ENCODE measurements at regions not wholly inside any gene's neighbourhood (a gene's known extent, or its start where the extent isn't known, plus 50 kb on each side); places are given as distances from the start of the nearest gene placed in this dataset.

GRCh38 chr19:31223740-31224534 is 125.3 kb downstream of the TSHZ3 start:
- DNase-seq = no peak

DNA sequence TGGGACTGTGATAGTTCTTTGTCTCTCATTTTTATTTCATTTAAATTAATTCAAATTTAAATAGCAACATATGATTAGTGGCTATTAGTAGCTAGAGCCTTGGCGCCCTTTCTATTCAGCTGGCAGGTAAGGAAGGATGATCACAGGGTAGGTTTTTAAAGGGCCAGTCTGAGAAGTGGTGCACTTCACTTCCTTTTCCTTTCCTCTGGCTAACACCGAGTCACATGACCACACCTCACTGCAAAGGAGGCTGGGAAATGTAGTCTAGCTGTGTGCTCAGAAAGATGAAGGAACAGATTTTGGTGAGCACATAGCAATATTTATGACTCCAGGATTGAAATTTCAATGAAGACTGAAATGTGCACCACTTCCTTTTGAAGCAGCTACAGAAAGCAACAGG is 128.7 kb downstream of the TSHZ3 start:
- DNase-seq = peak; percentile 43

GRCh38 chr19:31214997-31215396 is 134.2 kb downstream of the TSHZ3 start:
- DNase-seq = no peak

GRCh38 chr19:31214086-31214485 is 135.2 kb downstream of the TSHZ3 start:
- peak; percentile 97 for DNase-seq

- DNase-seq = no peak
These were observed 138.1 kb downstream of the TSHZ3 start for GRCh38 chr19:31211088-31211487.

GRCh38 chr19:31205887-31206518 is 143.2 kb downstream of the TSHZ3 start:
- no peak for DNase-seq

DNA sequence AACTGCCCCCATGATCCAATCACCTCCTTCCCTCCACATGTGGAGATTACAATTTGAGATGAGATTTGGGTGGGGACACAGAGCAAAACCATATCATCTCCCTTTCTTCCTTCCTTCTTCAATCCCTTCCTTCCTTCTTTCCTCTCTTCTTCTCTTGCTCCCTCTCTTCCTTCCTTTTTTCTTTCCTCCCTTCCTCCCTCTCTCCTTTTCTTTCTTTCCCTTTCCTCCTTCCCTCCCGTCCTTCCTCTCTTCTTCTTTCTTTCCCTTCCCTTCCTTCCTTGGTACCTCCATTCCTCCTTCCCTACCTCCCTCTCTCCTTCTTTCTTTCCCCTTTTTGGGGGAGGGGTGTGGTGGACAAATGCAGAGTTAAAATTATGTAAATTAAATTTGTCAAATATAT is 145.1 kb downstream of the TSHZ3 start:
- no peak for DNase-seq

DNA sequence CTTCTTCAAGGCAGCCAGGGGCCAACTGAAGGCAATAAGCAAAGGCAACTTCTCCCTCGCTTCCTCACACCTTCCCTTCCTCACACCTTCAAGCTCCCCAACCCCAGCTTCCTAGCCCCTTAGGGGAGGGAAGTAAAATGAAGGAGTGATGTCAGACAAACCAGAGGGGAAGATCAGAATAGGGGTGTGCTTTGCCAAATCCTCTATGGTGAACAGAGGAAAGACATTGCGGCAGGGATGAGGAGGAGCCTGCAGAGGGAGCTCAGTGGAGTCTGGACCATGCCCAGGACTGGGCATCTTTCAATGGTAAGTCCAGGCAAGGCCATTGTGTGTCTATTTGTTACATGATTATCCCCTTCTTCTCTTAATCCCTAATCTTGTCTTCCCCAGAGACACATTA is 164.0 kb downstream of the TSHZ3 start:
- no peak for DNase-seq

- DNase-seq = peak; percentile 30
These were observed 167.7 kb downstream of the TSHZ3 start for GRCh38 chr19:31181535-31181934.

DNA sequence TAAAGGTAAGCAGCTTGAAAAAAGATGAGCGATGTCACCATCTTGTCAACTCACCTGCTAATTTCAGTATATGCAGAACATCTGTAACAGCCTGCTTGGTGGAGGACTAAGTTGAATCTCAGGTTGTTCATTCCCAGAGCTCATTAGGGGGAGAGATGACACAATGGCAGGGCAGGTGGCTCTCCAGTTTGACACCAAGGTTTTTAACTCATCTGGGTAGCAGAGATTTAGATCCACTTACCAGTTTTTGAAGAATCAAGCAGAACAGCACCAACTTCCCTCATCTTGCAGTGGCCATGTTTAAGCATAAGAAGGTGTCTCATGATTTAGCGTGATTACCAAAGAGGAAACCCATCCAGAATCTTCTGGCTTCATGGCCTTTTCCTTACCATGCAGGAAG is 168.3 kb downstream of the TSHZ3 start:
- no peak for DNase-seq

GRCh38 chr19:31179471-31179852 is 169.8 kb downstream of the TSHZ3 start:
- DNase-seq = no peak

GRCh38 chr19:31178833-31179470 is 170.3 kb downstream of the TSHZ3 start:
- no peak for DNase-seq

- DNase-seq = no peak
These were observed 172.0 kb downstream of the TSHZ3 start for GRCh38 chr19:31177246-31177645.

- DNase-seq = no peak
These were observed 173.5 kb downstream of the TSHZ3 start for GRCh38 chr19:31175564-31176348.

DNA sequence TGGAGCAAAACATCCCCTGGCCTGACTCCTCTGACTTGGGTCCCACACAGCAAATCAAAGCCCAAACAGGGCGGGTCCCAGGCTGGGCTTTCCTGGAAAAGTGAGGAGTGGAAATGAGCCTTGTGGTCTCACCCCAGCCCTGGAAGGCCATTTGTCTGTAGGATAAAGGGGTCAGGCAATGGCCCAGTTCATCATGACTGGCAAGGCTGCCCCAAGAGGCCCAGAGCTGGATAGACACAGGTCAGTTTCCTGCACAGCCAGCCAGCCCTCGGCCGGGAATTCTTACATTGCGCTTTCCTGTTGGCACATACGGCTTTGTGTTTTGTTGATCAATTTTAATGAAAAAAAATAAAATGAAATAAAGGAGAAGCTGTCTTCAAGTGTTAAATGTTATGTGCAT is 174.3 kb downstream of the TSHZ3 start:
- no peak for DNase-seq

DNA sequence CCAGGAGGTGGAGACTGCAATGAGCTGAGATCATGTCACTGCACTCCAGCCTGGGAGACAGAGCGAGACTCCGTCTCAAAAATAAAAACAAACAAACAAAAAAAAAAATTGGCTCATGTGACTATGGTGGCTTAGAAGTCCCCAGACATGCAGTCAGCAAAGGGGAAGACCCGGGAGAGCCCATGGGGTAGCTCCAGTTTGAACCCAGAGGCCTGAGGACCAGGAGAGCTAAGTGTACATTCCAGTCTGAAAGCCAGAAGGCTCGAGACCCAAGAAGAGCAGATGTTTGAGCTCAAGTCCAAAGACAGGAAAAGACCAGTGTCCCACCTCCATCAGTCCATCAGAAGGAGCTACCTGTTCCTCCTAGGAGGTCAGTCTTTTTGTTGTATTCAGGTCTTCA is 175.2 kb downstream of the TSHZ3 start:
- DNase-seq = no peak

- DNase-seq = no peak
These were observed 177.3 kb downstream of the TSHZ3 start for GRCh38 chr19:31171936-31172335.

- no peak for DNase-seq
These were observed 179.2 kb downstream of the TSHZ3 start for GRCh38 chr19:31170046-31170445.

DNA sequence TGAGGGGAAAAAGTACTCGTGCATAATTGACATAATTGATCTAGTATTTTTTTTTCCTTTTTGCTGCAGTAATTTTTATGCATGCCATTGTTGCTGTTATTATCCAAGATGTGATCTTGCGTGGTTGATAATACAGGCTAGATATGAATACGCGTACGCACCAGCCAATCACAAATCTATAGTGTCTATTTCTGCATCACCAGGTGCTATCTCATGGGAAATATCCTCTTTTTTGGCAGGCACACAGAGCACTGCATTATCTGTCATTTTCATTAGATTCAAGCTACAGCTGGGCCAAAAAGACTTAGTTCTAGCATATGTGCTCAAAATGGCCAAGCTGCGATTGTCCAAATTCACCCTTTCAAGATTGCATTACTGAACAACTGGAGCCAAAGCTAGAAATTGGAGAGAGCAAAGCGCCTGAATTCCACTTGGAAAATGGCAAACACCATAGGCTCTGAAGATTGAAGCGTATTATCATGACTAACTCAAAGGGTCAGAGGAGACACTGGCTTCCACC is 181.1 kb downstream of the TSHZ3 start:
- no peak for DNase-seq

GRCh38 chr19:31167690-31168089 is 181.5 kb downstream of the TSHZ3 start:
- DNase-seq = no peak

DNA sequence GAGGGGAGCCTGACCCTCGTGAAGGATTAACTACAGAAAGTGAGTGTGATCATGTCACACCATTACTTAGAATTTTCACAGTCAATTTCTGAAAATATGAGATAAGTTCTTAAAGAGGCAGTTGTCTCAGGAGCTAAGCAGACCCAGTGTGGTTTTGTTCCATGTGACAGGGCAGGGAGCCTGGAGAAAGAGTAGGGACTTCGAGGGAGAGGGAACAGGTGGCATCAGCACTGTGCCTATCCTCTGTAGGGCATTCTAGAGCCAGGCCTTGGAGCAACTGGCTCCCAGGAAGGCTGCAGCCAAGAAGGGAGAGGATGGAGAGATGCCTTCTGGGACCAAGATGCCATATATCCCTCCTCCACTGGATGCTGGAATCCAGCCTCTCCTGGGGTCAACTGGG is 183.0 kb downstream of the TSHZ3 start:
- no peak for DNase-seq

DNA sequence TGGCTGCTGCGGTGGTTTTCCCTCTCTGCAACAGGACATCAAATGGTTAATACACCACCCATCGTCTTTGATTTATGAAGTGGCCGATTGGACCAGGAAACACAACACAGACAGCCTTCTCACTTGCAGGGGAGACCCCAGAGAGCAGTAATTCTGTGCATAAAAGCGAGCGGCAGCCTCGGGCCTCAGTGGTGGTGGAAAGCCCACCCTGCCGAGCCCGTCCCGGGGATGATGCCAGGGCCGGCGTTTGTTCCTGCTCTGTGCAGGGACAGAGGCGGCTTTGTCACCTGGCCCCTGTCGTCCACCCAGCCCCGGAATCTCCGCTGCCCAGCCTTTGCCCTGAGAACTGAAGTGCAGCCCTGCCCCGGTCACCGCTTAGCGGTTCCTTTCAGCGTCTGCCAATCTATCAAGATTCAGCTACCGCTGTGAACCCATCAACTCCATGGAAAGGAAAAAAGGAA is 184.4 kb downstream of the TSHZ3 start:
- no peak for DNase-seq

- DNase-seq = no peak
These were observed 188.8 kb downstream of the TSHZ3 start for GRCh38 chr19:31160336-31160926.
